AG04450 (cell line): ENCODE measurements at regions not wholly inside any gene's neighbourhood (a gene's known extent, or its start where the extent isn't known, plus 50 kb on each side); places are given as distances from the start of the nearest gene placed in this dataset.

Experiments
- CTCF ChIA-PET: fragments of 300-600, 350-600 bp; formaldehyde crosslinking; extraction: SDS; loops from one replicate; lab custom pipeline; 2022; ENCODE audit warnings: antibody characterized with exemption, inconsistent platforms; lab: Charles Lee
- POLR2A ChIA-PET: fragments of 350-600 bp; formaldehyde crosslinking; extraction: SDS; loops from one replicate; lab custom pipeline; 2021; ENCODE audit warnings: antibody characterized with exemption, inconsistent platforms; lab: Yijun Ruan, JAX
- DNase-seq: peaks from one replicate; pipeline ENCODE4 v3.0.0-alpha.2; 2011; ENCODE audit warnings: low read depth, low spot score
- H3K27ac ChIP-seq: one replicate; pipeline ENCODE4 v1.5.1; 2012; ENCODE audit warnings: low read depth, low read length, control low read depth
- H3K27me3 ChIP-seq: one replicate; pipeline ENCODE4 v1.6.0; 2012; ENCODE audit warnings: low read length; ENCODE audit not compliant: control insufficient read depth, insufficient read depth
- H3K4me3 ChIP-seq: 2 replicates; pipeline ENCODE4 v1.5.1; 2011; ENCODE audit warnings: mild to moderate bottlenecking, low read depth, low read length, control low read depth
- H3K9me3 ChIP-seq: 2 replicates; pipeline ENCODE4 v1.5.1; 2012; ENCODE audit warnings: low read length; ENCODE audit not compliant: control insufficient read depth, insufficient read depth
- CTCF ChIP-seq: IDR thresholded peaks from 2 replicates; pipeline ENCODE4 v1.5.1; 2011; ENCODE audit warnings: low read depth, low read length, control low read depth, inconsistent platforms

- CTCF ChIA-PET: interaction anchor here (0.6 kb wide), 1 partner anchor 75 kb away, joined by 4 read pairs; no protein-coding TSS in a partner anchor
These were observed 754.5 kb downstream of the C6orf118 start for GRCh38 chr6:164554700-164555476.

GRCh38 chr6:164554226-164554625 lies 755.2 kb downstream of the C6orf118 start:
- H3K9me3 ChIP-seq: peaks cover 16% of the 10 kb centered on the region; the same call in 1 of the 2 replicates
- no peaks in the 10 kb centered on the region for H3K27me3 ChIP-seq
- POLR2A ChIA-PET: no interaction called here
- no peak overlapping the region for H3K4me3 ChIP-seq
- no peak overlapping the region for H3K27ac ChIP-seq
- CTCF ChIA-PET: no interaction called here
- no peak for TF ChIP-seq CTCF
- no peak for DNase-seq

More at GRCh38 chr6:164554700-164555476, 754.5 kb downstream of the C6orf118 start:
- DNase-seq: no peak
- POLR2A ChIA-PET: no interaction called here
- no peak overlapping the region for H3K4me3 ChIP-seq
- no peaks in the 10 kb centered on the region for H3K27me3 ChIP-seq
- no peak overlapping the region for H3K27ac ChIP-seq
- peaks cover 16% of the 10 kb centered on the region; the same call in 1 of the 2 replicates for H3K9me3 ChIP-seq
- TF ChIP-seq CTCF: no peak

- H3K4me3 ChIP-seq: no peak overlapping the region
- peaks cover 16% of the 10 kb centered on the region; the same call in 1 of the 2 replicates for H3K9me3 ChIP-seq
- ChIA-PET POLR2A (no interaction called here), CTCF (no interaction called here)
- no peak overlapping the region for H3K27ac ChIP-seq
- no peaks in the 10 kb centered on the region for H3K27me3 ChIP-seq
- no peak for TF ChIP-seq CTCF
- DNase-seq: no peak
These were observed 757.7 kb downstream of the C6orf118 start for GRCh38 chr6:164551706-164552105.

GRCh38 chr6:164547076-164547475 lies 762.3 kb downstream of the C6orf118 start:
- no peak for TF ChIP-seq CTCF
- no peak overlapping the region for H3K4me3 ChIP-seq

GRCh38 chr6:164546263-164546662 lies 763.1 kb downstream of the C6orf118 start:
- Histone ChIP-seq H3K27ac (no peak overlapping the region), H3K9me3 (peaks cover 7% of the 10 kb centered on the region; the same call in 1 of the 2 replicates), H3K4me3 (no peak overlapping the region), H3K27me3 (no peaks in the 10 kb centered on the region)
- TF ChIP-seq CTCF: no peak
- no peak for DNase-seq
- POLR2A ChIA-PET: no interaction called here
- CTCF ChIA-PET: no interaction called here

More at GRCh38 chr6:164547076-164547475, 762.3 kb downstream of the C6orf118 start:
- DNase-seq: no peak
- ChIA-PET POLR2A (no interaction called here), CTCF (no interaction called here)
- Histone ChIP-seq H3K9me3 (peaks cover 10% of the 10 kb centered on the region; the same call in 1 of the 2 replicates), H3K27me3 (no peaks in the 10 kb centered on the region), H3K27ac (no peak overlapping the region)
